Endodermal cell (in vitro differentiated cells): ENCODE measurements at regions not wholly inside any gene's neighbourhood (a gene's known extent, or its start where the extent isn't known, plus 50 kb on each side); places are given as distances from the start of the nearest gene placed in this dataset.

Experiments
- DNase-seq: peaks from one replicate; pipeline ENCODE4 v3.0.0-alpha.2; 2017
- H3K27ac ChIP-seq: 2 replicates; pipeline ENCODE4 v1.5.1; 2013; ENCODE audit warnings: mild to moderate bottlenecking, low read depth, low read length, moderate library complexity
- H3K27me3 ChIP-seq: 2 replicates; pipeline ENCODE4 v1.6.1; 2013; ENCODE audit warnings: mild to moderate bottlenecking, low read length, moderate library complexity; ENCODE audit not compliant: insufficient read depth, control insufficient read depth, poor library complexity, severe bottlenecking
- H3K36me3 ChIP-seq: 2 replicates; pipeline ENCODE4 v1.7.0; 2013; ENCODE audit warnings: mild to moderate bottlenecking, low read length, moderate library complexity; ENCODE audit not compliant: control insufficient read depth, insufficient read depth
- H3K4me1 ChIP-seq: one replicate; pipeline ENCODE4 v1.7.0; 2013; ENCODE audit warnings: low read length; ENCODE audit not compliant: control insufficient read depth, insufficient read depth
- H3K4me3 ChIP-seq: 2 replicates; pipeline ENCODE4 v1.5.1; 2013; ENCODE audit warnings: mild to moderate bottlenecking, low read length, moderate library complexity
- H3K9ac ChIP-seq: 2 replicates; pipeline ENCODE4 v1.6.1; 2013; ENCODE audit warnings: mild to moderate bottlenecking, low read length, moderate library complexity; ENCODE audit not compliant: poor library complexity, severe bottlenecking; ENCODE audit errors: extremely low read depth
- H3K9me3 ChIP-seq: 2 replicates; pipeline ENCODE4 v1.6.1; 2013; ENCODE audit warnings: mild to moderate bottlenecking, low read length, moderate library complexity; ENCODE audit not compliant: control insufficient read depth
- H3K27ac Mint-ChIP-seq: 2 replicates; pipeline ENCODE4 v1.8.0; 2020; ENCODE audit warnings: mixed read lengths
- H3K27me3 Mint-ChIP-seq: 2 replicates; pipeline ENCODE4 v1.8.0; 2021; ENCODE audit warnings: mild to moderate bottlenecking, mixed read lengths; ENCODE audit not compliant: insufficient read depth
- H3K36me3 Mint-ChIP-seq: 2 replicates; pipeline ENCODE4 v1.8.0; 2020; ENCODE audit warnings: low read depth, mixed read lengths
- H3K4me1 Mint-ChIP-seq: 2 replicates; pipeline ENCODE4 v1.8.0; 2020; ENCODE audit warnings: mixed read lengths
- H3K4me3 Mint-ChIP-seq: 2 replicates; pipeline ENCODE4 v1.8.0; 2020; ENCODE audit warnings: mild to moderate bottlenecking, moderate library complexity, mixed read lengths
- H3K9me3 Mint-ChIP-seq: 2 replicates; pipeline ENCODE4 v1.8.0; 2020; ENCODE audit warnings: mild to moderate bottlenecking, mixed read lengths
- WGBS, 2 experiments: methylation state at CpG; one replicate each; pipeline versions ENCODE4 v1.1.5 to v1.1.7; 2013; ENCODE audit warnings: missing lambda C conversion rate in 2 of 2, mixed read lengths in 1 of 2; ENCODE audit not compliant: insufficient coverage in 1 of 2, insufficient read length in 1 of 2; 5-methylcytosine and 5-hydroxymethylcytosine counted together
- TF ChIP-seq, protein P1 (sequence below): fragments of 200-600 bp; sonication (generic); conservative IDR thresholded peaks from 2 replicates; pipeline ENCODE4 v1.5.0; 2021; ENCODE audit warnings: antibody characterized with exemption, mild to moderate bottlenecking

DNA sequence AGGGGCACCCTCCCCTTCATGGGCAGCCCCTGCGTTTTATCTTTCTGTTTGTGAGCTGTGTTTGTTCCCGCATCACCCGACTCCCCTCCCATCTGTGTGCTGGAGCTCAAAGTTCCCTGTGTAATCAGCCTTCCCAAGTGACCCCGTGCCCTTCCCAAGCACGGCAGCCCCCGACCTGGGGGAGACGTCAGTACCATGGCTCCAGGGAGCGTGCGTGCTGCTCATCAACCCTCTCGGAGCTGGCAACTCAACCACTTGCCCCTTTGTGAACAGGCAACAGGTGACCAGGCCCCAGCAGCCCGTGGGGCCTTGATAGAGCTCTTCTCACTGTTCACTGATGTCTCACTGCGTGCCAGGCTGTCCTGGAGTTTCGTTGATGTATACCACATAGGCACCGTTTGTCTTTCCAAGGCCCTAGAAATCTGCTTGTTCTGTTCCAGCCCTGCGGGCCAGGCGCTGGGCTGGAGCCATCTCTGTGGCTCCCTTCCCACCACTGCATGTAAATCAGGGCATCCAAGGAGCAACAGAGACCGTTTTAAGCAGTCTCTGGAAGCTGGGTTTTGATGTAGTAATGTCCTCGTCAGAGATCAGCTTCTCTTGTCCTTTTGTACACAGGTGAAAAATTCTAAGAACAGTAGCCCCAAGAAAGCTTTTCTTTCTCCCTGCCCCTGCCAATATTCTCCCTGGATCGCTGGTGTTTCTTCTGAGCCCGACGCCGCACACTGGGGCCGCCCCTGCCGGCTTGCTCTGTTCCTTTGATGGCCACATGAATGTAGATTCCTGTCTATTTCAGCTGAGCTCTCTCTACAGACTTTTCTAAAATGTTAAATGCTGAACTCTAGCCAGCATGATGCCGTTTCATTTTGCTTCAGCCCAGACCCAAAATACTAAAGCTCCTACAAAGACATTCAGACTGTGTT, 107.0 kb upstream of the PTPRM start:
- H3K4me1 Mint-ChIP-seq, result peaks cover 4% of the 10 kb centered on the region
- Histone ChIP-seq H3K4me1 (no peaks in the 10 kb centered on the region), H3K27me3 (no peaks in the 10 kb centered on the region), H3K27ac (no peak overlapping the region), H3K9me3 (no peaks in the 10 kb centered on the region), H3K36me3 (no peaks in the 10 kb centered on the region), H3K9ac (no peak overlapping the region), H3K4me3 (no peak overlapping the region)
- no peak overlapping the region for H3K4me3 Mint-ChIP-seq
- no peak for DNase-seq
- no peaks in the 10 kb centered on the region for H3K9me3 Mint-ChIP-seq
- WGBS, 2 experiments, result 82 to 88% methylated on average over 22 to 25 of the region's 25 CpGs
- no peaks in the 10 kb centered on the region for H3K27me3 Mint-ChIP-seq
- TF ChIP-seq, protein P1, sequence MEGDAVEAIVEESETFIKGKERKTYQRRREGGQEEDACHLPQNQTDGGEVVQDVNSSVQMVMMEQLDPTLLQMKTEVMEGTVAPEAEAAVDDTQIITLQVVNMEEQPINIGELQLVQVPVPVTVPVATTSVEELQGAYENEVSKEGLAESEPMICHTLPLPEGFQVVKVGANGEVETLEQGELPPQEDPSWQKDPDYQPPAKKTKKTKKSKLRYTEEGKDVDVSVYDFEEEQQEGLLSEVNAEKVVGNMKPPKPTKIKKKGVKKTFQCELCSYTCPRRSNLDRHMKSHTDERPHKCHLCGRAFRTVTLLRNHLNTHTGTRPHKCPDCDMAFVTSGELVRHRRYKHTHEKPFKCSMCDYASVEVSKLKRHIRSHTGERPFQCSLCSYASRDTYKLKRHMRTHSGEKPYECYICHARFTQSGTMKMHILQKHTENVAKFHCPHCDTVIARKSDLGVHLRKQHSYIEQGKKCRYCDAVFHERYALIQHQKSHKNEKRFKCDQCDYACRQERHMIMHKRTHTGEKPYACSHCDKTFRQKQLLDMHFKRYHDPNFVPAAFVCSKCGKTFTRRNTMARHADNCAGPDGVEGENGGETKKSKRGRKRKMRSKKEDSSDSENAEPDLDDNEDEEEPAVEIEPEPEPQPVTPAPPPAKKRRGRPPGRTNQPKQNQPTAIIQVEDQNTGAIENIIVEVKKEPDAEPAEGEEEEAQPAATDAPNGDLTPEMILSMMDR, result no peak
- no peak overlapping the region for H3K27ac Mint-ChIP-seq
- H3K36me3 Mint-ChIP-seq, result no peaks in the 10 kb centered on the region

DNA sequence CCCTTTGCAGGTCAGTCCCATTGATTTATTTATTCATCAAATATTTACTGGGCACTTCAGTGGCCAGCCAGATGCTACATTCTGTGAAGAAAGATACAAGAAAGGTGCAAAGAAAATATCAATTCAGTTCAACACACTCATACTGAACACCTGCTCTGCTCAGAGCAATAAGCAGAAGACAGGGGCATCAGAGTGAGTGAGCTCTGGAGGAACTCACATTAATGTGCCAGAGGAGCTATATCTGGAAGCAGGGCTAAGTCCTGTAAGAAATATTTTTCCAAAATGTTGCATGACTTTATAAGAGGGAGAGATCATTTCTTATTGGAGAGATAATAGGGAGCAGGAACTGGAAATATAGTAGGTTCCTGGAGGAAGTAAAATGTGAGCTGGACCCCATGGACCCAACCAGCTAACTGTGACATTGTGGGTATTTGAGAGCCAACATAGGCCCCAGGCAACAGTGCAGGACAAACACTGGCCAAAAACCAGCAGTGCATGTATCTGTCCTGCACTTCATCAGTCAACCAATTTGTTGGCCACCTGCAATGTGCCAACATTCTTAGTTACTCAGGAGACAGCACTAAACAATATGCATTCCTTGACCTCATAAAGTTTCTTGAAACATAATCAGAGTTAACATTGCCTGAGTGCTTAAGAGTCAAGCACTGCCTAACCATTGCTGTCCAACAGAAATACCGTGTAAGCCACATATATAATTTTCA, 102.7 kb upstream of the PTPRM start:
- TF ChIP-seq, protein P1, result no peak
- no peak for DNase-seq
- no peak overlapping the region for H3K27ac Mint-ChIP-seq
- peaks cover 4% of the 10 kb centered on the region for H3K4me1 Mint-ChIP-seq
- H3K9ac ChIP-seq, result no peak overlapping the region
- no peaks in the 10 kb centered on the region for H3K9me3 ChIP-seq
- H3K27ac ChIP-seq, result no peak overlapping the region
- no peaks in the 10 kb centered on the region for H3K9me3 Mint-ChIP-seq
- no peaks in the 10 kb centered on the region for H3K36me3 Mint-ChIP-seq
- no peaks in the 10 kb centered on the region for H3K4me1 ChIP-seq
- H3K27me3 Mint-ChIP-seq, result no peaks in the 10 kb centered on the region
- H3K4me3 ChIP-seq, result no peak overlapping the region
- no peaks in the 10 kb centered on the region for H3K27me3 ChIP-seq
- WGBS, 2 experiments, result 80 to 86% methylated on average over 1 of the region's 1 CpG
- H3K36me3 ChIP-seq, result no peaks in the 10 kb centered on the region
- H3K4me3 Mint-ChIP-seq, result no peak overlapping the region

DNA sequence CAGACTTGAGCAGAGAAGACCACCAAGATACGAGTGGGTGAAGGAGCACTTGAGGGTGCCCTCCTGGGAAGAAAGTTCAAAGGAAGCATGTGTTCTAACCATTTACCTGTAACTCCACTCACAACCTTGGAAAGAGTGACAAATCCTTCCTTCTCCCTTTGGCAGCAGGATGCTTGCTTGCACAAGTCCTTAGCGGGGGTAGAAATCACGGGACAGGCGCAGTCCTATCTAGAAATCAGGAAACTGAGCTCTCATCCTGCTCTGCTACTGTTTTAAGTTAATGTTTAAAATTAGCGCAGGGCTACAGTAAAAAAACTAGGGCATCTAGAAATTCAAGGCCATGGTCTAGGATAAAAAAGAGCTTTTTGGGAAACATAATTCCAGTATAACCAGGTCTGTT, 100.9 kb upstream of the PTPRM start:
- Histone ChIP-seq H3K4me1 (no peaks in the 10 kb centered on the region), H3K9me3 (no peaks in the 10 kb centered on the region), H3K9ac (no peak overlapping the region), H3K27ac (no peak overlapping the region), H3K36me3 (no peaks in the 10 kb centered on the region), H3K27me3 (no peaks in the 10 kb centered on the region), H3K4me3 (no peak overlapping the region)
- Mint-ChIP-seq H3K9me3 (no peaks in the 10 kb centered on the region), H3K27ac (no peak overlapping the region), H3K36me3 (no peaks in the 10 kb centered on the region), H3K4me1 (no peaks in the 10 kb centered on the region), H3K27me3 (peaks cover 1% of the 10 kb centered on the region), H3K4me3 (no peak overlapping the region)
- no peak for DNase-seq
- 91 to 100% methylated on average over 2 to 5 of the region's 5 CpGs for WGBS, 2 experiments
- TF ChIP-seq, protein P1, result no peak
